ENCODE measurements at regions not wholly inside any gene's neighbourhood (a gene's known extent, or its start where the extent isn't known, plus 50 kb on each side); places are given as distances from the start of the nearest gene placed in this dataset.

GRCh38 chr5:17096952-17097695 is 120.3 kb upstream of the BASP1 start:
- TF ChIP-seq POLR2A (IDR thresholded peaks at IDR 0.05) (no peak), CTCF (IDR thresholded peaks at IDR 0.05) (no peak)

All from upper lobe of left lung (tissue), 4 donors.